ENCODE measurements at regions not wholly inside any gene's neighbourhood (a gene's known extent, or its start where the extent isn't known, plus 50 kb on each side); places are given as distances from the start of the nearest gene placed in this dataset.

DNA sequence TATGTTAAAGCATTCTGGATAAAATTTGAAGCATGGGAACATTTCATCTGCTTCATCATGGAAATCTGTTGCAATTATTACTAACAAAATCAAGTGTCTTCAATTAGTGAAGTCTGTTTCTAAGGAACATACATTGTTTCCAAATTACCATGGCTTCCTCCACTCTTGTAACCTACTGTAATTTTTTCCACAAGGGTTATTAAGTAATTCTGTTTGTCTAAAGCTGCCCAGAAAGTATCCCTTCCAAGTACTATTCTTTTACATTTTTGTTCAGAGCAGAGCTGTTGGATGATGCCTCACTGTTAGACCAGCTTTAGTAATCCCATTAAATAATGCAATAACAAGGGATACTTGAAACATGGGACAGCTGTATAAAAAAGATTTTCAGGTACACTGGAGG, 483.5 kb upstream of the CD180 start:
- no peak for TF ChIP-seq SIN3A (IDR thresholded peaks at IDR 0.05; ENCODE audit: borderline replicate concordance, low read depth, low read length)
- no peak for TF ChIP-seq FOXJ3 (CRISPR knock-in tag; IDR thresholded peaks at IDR 0.05)
- no peak for TF ChIP-seq EZH2phosphoT487 (IDR thresholded peaks at IDR 0.05; ENCODE audit: borderline replicate concordance, low read depth)
- TF ChIP-seq, protein P1, sequence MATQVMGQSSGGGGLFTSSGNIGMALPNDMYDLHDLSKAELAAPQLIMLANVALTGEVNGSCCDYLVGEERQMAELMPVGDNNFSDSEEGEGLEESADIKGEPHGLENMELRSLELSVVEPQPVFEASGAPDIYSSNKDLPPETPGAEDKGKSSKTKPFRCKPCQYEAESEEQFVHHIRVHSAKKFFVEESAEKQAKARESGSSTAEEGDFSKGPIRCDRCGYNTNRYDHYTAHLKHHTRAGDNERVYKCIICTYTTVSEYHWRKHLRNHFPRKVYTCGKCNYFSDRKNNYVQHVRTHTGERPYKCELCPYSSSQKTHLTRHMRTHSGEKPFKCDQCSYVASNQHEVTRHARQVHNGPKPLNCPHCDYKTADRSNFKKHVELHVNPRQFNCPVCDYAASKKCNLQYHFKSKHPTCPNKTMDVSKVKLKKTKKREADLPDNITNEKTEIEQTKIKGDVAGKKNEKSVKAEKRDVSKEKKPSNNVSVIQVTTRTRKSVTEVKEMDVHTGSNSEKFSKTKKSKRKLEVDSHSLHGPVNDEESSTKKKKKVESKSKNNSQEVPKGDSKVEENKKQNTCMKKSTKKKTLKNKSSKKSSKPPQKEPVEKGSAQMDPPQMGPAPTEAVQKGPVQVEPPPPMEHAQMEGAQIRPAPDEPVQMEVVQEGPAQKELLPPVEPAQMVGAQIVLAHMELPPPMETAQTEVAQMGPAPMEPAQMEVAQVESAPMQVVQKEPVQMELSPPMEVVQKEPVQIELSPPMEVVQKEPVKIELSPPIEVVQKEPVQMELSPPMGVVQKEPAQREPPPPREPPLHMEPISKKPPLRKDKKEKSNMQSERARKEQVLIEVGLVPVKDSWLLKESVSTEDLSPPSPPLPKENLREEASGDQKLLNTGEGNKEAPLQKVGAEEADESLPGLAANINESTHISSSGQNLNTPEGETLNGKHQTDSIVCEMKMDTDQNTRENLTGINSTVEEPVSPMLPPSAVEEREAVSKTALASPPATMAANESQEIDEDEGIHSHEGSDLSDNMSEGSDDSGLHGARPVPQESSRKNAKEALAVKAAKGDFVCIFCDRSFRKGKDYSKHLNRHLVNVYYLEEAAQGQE (IDR thresholded peaks at IDR 0.05; ENCODE audit: low read depth, low read length) = no peak
- TF ChIP-seq, protein P2, sequence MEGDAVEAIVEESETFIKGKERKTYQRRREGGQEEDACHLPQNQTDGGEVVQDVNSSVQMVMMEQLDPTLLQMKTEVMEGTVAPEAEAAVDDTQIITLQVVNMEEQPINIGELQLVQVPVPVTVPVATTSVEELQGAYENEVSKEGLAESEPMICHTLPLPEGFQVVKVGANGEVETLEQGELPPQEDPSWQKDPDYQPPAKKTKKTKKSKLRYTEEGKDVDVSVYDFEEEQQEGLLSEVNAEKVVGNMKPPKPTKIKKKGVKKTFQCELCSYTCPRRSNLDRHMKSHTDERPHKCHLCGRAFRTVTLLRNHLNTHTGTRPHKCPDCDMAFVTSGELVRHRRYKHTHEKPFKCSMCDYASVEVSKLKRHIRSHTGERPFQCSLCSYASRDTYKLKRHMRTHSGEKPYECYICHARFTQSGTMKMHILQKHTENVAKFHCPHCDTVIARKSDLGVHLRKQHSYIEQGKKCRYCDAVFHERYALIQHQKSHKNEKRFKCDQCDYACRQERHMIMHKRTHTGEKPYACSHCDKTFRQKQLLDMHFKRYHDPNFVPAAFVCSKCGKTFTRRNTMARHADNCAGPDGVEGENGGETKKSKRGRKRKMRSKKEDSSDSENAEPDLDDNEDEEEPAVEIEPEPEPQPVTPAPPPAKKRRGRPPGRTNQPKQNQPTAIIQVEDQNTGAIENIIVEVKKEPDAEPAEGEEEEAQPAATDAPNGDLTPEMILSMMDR (IDR thresholded peaks at IDR 0.05) = no peak
- no peak for TF ChIP-seq FOXM1 (IDR thresholded peaks at IDR 0.05; ENCODE audit: low read depth)
- TF ChIP-seq GABPA (IDR thresholded peaks at IDR 0.05; ENCODE audit: low read depth) = no peak
- no peak for TF ChIP-seq CHD2 (IDR thresholded peaks at IDR 0.05; ENCODE audit: low read length, partially characterized antibody)
- TF ChIP-seq, protein P3, sequence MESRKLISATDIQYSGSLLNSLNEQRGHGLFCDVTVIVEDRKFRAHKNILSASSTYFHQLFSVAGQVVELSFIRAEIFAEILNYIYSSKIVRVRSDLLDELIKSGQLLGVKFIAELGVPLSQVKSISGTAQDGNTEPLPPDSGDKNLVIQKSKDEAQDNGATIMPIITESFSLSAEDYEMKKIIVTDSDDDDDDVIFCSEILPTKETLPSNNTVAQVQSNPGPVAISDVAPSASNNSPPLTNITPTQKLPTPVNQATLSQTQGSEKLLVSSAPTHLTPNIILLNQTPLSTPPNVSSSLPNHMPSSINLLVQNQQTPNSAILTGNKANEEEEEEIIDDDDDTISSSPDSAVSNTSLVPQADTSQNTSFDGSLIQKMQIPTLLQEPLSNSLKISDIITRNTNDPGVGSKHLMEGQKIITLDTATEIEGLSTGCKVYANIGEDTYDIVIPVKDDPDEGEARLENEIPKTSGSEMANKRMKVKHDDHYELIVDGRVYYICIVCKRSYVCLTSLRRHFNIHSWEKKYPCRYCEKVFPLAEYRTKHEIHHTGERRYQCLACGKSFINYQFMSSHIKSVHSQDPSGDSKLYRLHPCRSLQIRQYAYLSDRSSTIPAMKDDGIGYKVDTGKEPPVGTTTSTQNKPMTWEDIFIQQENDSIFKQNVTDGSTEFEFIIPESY (IDR thresholded peaks at IDR 0.05; ENCODE audit: borderline replicate concordance, low read depth) = no peak
- TF ChIP-seq, protein P4, sequence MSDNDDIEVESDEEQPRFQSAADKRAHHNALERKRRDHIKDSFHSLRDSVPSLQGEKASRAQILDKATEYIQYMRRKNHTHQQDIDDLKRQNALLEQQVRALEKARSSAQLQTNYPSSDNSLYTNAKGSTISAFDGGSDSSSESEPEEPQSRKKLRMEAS (IDR thresholded peaks at IDR 0.05; ENCODE audit: low read depth) = no peak
- no peak for TF ChIP-seq RFX5 (IDR thresholded peaks at IDR 0.05; ENCODE audit: low read length)
- no peak for TF ChIP-seq YY1 (IDR thresholded peaks at IDR 0.05; ENCODE audit: low read depth)
